ENCODE measurements at regions not wholly inside any gene's neighbourhood (a gene's known extent, or its start where the extent isn't known, plus 50 kb on each side); places are given as distances from the start of the nearest gene placed in this dataset.

DNA sequence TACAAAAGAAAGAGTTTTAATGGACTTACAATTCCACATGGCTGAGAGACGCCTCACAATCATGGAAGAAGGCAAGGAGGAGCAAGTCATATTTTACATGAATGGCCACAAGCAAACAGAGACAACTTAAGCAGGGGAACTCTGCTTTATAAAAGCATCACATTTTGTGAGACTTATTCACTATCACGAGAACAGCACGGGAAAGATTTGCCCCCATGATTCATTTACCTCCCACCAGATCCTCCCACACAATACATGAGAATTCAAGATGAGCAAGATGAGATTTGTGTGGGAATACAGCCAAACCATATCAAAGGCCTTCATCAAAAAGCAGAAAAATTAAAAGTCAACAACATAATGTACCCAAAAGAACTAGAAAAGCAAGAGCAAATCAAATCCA, 111.0 kb upstream of the RPRM start:
- no peak for TF ChIP-seq POLR2A (IDR thresholded peaks at IDR 0.05; ENCODE audit: control extremely low read depth in 1 of 2, low read depth in 2 of 2, low read length in 2 of 2)
- TF ChIP-seq, protein P1, sequence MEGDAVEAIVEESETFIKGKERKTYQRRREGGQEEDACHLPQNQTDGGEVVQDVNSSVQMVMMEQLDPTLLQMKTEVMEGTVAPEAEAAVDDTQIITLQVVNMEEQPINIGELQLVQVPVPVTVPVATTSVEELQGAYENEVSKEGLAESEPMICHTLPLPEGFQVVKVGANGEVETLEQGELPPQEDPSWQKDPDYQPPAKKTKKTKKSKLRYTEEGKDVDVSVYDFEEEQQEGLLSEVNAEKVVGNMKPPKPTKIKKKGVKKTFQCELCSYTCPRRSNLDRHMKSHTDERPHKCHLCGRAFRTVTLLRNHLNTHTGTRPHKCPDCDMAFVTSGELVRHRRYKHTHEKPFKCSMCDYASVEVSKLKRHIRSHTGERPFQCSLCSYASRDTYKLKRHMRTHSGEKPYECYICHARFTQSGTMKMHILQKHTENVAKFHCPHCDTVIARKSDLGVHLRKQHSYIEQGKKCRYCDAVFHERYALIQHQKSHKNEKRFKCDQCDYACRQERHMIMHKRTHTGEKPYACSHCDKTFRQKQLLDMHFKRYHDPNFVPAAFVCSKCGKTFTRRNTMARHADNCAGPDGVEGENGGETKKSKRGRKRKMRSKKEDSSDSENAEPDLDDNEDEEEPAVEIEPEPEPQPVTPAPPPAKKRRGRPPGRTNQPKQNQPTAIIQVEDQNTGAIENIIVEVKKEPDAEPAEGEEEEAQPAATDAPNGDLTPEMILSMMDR (IDR thresholded peaks at IDR 0.05; ENCODE audit: control extremely low read depth in 1 of 3, insufficient read depth in 1 of 3, low read depth in 1 of 3, low read length in 3 of 3) = no peak
- TF ChIP-seq CHD2 (IDR thresholded peaks at IDR 0.05; ENCODE audit: low read length) = no peak
- TF ChIP-seq, protein P2, sequence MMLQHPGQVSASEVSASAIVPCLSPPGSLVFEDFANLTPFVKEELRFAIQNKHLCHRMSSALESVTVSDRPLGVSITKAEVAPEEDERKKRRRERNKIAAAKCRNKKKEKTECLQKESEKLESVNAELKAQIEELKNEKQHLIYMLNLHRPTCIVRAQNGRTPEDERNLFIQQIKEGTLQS (IDR thresholded peaks at IDR 0.05; ENCODE audit: insufficient read depth, low read depth, low read length) = no peak
- no peak for TF ChIP-seq SP2 (IDR thresholded peaks at IDR 0.05; ENCODE audit: low read length)
- TF ChIP-seq EZH2 (IDR thresholded peaks at IDR 0.05; ENCODE audit: low read depth, low read length, severe bottlenecking) = no peak
- no peak for TF ChIP-seq YY1 (IDR thresholded peaks at IDR 0.05; ENCODE audit: low read depth, low read length)
- no peak for TF ChIP-seq RFX5 (IDR thresholded peaks at IDR 0.05; ENCODE audit: borderline replicate concordance, low read depth, low read length)
- no peak for TF ChIP-seq BACH1 (IDR thresholded peaks at IDR 0.05; ENCODE audit: low read length)
- no peak for TF ChIP-seq JUND (IDR thresholded peaks at IDR 0.05; ENCODE audit: low read length)
